ENCODE measurements at regions not wholly inside any gene's neighbourhood (a gene's known extent, or its start where the extent isn't known, plus 50 kb on each side); places are given as distances from the start of the nearest gene placed in this dataset.
A peak's percentile ranks its signal among the peaks of the same experiment; 100 is the strongest.

DNA sequence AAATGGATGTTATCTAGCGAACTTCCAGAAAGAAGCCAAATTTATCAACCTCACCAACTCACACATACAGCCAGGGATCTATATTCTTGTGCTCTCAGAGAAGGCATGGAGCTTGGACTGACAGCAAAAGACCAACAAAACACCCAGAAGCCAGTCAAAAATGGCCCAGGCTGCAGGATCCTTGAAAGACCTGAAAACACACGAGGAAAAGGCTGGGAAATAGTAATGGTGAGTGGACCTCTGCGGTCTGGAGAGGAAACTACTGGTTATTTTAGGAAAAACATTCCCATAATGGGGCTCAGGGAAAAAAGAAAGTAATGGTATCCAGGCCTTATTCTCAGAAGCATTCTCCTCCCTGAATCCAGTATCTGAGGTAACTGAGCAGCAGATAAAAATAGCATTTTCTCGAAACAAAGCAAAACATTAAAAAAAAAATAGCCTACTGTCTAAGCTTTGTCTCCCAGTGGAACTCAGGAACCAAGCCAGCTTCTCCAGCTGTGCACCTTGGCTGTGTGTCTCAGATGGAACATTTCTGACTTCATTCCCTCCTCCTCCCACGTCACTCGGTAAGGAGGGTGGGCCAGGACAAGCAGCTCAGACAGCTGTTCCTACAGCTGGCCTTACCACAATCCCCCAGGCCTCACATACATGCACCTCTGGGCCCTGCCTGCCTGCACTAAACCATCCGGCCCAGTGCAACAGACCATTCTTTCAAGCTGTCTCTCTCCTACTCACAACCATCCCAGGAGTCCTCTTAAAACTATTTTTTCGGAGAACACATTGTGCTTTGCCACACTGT, 249.9 kb downstream of the DAD1 start:
- H3K27ac Mint-ChIP-seq = no peak overlapping the region
- ATAC-seq = no peak
- H3K27me3 Mint-ChIP-seq = no peaks in the 10 kb centered on the region
- no peaks in the 10 kb centered on the region for H3K4me1 Mint-ChIP-seq
- no peak for DNase-seq
- no peak overlapping the region for H3K4me3 Mint-ChIP-seq
- no peaks in the 10 kb centered on the region for H3K9me3 Mint-ChIP-seq

DNA sequence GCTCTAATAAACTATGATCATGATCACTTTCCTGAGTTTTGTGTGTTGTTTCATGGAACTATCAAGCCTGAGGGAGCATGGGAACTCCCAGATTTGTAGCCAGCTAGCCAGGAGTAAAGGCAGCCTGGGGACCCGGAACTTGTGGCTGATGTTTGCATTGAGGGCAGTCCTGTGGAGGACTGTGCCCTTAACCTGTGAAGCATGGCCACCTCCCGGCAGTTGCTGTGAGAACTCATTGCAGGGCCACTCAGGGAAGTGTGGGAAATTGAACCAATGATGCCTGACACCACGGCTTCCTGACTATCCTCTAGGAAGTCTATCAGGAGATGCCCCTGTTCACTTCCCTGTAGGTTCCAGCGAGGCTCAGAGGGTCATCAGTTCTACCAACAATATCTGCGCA, 250.6 kb downstream of the DAD1 start:
- H3K4me3 Mint-ChIP-seq = no peak overlapping the region
- DNase-seq (no peak), ATAC-seq (no peak)
- no peaks in the 10 kb centered on the region for H3K9me3 Mint-ChIP-seq
- no peaks in the 10 kb centered on the region for H3K4me1 Mint-ChIP-seq
- H3K27ac Mint-ChIP-seq = no peak overlapping the region
- no peaks in the 10 kb centered on the region for H3K27me3 Mint-ChIP-seq

DNA sequence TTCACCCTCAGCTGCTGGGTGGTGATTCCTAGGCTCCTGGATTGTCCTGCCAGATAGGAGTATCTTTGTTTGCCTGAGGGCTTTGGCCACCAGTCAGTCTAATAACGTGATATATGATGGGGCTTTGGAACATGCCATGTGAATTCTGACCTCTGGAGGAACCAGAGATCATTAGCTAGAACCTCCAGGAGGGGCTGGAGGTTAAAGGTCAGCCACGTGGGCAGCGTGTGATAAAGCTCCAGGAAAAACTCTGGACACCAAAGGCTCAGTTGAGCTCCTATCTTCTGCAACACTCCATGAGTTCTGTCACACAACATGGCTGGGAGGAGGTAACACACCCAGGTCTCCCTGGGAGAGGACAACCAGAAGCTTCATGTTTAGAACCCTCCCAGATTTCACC, 251.1 kb downstream of the DAD1 start:
- H3K4me3 Mint-ChIP-seq = no peak overlapping the region
- ATAC-seq (no peak), DNase-seq (no peak)
- no peak overlapping the region for H3K27ac Mint-ChIP-seq
- no peaks in the 10 kb centered on the region for H3K4me1 Mint-ChIP-seq
- no peaks in the 10 kb centered on the region for H3K9me3 Mint-ChIP-seq
- H3K27me3 Mint-ChIP-seq = no peaks in the 10 kb centered on the region

DNA sequence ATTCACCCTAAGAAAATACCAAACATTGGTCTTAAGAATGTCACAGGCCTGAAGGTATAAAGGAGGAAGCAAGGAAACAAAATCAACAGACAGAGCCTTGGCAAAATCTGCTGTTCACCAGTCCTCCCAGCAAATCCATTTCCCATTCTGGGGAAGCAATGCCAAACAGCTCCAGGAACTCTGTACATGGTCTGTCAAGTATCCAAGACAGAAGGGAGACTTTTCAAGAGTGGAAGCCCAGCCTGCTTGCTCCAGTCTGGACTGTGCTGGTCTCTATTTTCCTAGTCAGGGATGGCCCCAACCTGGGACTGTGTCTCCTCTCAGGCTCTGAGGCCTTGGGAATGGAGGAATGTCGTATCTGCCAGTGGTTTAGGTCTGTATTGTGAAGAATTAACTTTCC, 251.5 kb downstream of the DAD1 start:
- Mint-ChIP-seq H3K4me3 (no peak overlapping the region), H3K27ac (no peak overlapping the region), H3K27me3 (no peaks in the 10 kb centered on the region), H3K4me1 (no peaks in the 10 kb centered on the region), H3K9me3 (no peaks in the 10 kb centered on the region)
- DNase-seq = no peak
- no peak for ATAC-seq

DNA sequence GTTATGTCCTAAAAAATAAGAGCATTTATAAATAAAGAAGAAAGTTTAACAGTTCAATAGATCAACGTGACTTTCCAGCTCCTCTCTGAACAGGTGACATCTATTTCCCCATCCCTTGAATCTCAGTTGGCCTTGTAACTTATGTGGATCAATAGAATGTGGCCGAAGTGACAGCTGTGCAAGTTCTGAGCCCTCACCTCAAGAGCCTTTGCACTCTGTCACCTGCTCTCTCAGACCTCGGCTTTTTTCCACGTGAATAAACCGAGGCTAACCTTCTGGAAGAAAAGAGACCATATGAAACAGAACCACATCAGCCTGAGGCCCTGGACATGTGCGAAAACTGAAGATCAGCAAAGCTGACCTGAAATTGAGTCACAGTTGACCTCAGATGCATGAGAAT, 253.0 kb downstream of the DAD1 start:
- H3K27me3 Mint-ChIP-seq = no peaks in the 10 kb centered on the region
- H3K4me3 Mint-ChIP-seq = no peak overlapping the region
- H3K9me3 Mint-ChIP-seq = no peaks in the 10 kb centered on the region
- H3K27ac Mint-ChIP-seq = no peak overlapping the region
- no peaks in the 10 kb centered on the region for H3K4me1 Mint-ChIP-seq
- DNase-seq = no peak
- ATAC-seq = no peak

DNA sequence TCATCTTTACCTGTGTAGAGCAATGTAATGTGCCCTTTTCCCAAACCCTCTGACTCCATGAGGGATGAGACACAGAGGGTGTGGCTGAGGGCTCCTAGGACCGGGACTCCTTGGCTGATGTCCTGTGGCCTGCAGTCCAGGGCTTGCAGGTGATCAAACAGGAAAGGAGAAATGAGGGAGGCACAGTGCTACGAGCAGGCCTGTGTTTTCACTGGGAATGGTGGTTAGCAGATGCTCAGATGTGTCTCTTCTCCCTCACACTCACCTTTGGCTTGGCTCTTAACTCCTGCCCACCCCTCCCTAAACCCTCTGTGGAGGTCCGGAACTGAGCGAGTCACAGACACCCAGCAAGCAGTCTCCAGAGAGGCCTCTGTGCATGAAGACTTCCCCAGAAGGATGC, 254.4 kb downstream of the DAD1 start:
- Mint-ChIP-seq H3K4me3 (no peak overlapping the region), H3K4me1 (no peaks in the 10 kb centered on the region), H3K9me3 (no peaks in the 10 kb centered on the region), H3K27ac (no peak overlapping the region), H3K27me3 (no peaks in the 10 kb centered on the region)
- DNase-seq = no peak
- ATAC-seq = no peak

DNA sequence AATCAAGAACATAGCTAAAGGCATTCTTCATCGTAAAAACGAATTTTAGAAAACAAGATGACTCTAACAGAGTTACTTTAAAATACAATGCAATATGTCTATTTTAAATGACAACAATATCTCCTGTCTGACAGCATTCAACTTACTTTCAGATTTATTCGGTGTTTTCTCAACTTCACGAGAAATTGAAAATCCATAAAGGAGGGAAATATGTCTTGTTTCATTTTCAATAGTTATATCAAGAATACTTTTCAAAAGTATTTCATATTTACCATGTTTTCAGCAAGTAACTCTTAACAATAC, 254.8 kb downstream of the DAD1 start:
- Mint-ChIP-seq H3K27ac (no peak overlapping the region), H3K9me3 (no peaks in the 10 kb centered on the region), H3K4me3 (no peak overlapping the region), H3K4me1 (no peaks in the 10 kb centered on the region), H3K27me3 (no peaks in the 10 kb centered on the region)
- DNase-seq (no peak), ATAC-seq (no peak)

DNA sequence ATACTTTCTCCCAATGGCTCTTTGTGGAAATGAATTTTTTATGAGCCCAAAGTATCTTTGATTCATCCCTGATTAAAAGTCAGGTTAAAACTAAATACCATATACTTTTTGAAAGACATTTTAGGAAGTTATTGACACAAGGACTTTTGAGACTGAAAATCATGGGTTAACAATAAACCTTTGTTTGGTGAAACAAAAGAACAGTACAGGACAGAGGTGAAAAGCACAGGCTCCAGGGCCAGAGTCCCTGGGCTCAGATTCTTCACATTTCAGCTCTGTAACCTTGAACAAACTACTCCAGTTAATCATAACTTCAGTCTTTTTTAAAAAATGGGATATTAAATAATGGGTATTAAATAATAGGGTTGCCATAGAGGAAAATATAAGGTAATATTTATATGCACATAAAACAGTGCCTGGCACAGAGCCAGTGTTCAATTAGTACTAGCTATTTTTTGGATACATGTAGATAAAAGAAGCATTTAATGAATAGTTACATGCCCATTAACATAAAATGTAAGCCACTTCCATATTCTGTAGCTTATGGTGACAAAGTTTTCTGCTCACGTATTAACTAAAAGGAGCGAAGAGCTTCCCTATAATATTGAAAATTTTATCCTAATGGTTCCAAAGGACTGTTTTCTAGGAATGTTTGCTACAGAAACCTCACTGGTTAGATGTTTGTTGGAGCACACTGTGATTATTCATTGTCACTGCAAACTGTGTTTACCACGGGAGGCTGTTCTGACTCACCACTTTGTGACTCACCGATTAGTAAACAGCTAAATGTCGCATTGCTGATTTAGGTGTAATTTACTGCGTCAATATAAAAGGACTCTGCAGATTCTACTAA, 255.4 kb downstream of the DAD1 start:
- DNase-seq = no peak
- Mint-ChIP-seq H3K4me1 (no peaks in the 10 kb centered on the region), H3K4me3 (no peak overlapping the region), H3K27me3 (no peaks in the 10 kb centered on the region), H3K9me3 (no peaks in the 10 kb centered on the region), H3K27ac (peak overlapping the region in 1 of 2 donors; percentile 59)
- no peak for ATAC-seq

DNA sequence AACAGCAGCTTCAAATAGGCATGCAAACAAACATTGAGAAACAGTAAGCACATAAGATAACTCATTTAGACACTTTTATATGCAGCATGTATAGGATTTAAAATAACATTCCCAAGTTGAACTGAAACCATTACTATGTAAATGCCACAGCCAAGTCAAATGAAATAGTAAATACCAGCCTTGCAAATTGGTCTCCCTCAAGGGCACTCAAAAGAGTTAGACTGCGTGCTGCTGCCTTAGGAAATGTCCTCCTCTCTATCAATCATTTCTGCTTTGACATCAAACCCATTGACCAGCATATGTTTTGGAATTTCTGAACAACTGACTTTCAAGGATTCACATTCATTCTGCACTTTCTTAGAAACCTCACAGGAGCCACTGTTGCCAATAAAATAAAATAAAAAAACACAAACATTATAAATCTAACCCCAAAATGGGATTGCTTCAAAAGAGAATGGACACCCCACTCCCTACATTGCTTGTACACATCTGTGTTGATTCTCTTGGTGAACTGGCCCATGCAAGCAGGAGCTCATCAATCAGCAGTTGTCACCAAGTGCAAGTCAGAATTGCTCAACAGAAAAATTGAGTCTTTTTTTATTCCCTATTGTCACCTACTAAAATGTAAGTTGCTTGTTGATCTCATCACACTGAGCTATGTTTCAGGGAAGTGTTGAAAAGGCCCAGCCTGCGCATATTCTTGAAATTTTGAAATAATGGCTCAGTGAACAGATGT, 256.2 kb downstream of the DAD1 start:
- ATAC-seq = no peak
- H3K9me3 Mint-ChIP-seq = no peaks in the 10 kb centered on the region
- H3K4me3 Mint-ChIP-seq = no peak overlapping the region
- H3K4me1 Mint-ChIP-seq = no peaks in the 10 kb centered on the region
- no peaks in the 10 kb centered on the region for H3K27me3 Mint-ChIP-seq
- no peak for DNase-seq
- H3K27ac Mint-ChIP-seq = no peak overlapping the region

DNA sequence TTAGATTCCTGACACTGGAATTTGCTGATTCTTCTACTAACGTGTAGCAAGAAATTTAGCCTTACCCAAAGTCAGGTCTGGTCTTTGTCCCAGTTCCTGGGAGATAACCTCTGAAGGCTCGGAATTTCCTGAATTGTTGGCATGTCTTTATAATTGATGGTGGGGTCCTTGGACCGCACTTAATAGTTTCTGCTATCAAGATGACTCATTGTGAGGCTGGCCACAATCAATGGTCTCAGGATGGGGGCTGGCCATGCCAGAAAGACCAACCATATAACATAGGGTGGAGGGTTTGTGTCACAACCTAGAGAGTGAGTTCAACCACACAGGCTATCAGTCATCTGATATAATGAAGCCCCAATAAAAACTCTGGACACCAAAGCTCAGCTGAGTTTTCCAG, 259.7 kb downstream of the DAD1 start:
- no peaks in the 10 kb centered on the region for H3K9me3 Mint-ChIP-seq
- no peak overlapping the region for H3K27ac Mint-ChIP-seq
- H3K4me3 Mint-ChIP-seq = no peak overlapping the region
- ATAC-seq = no peak
- H3K4me1 Mint-ChIP-seq = no peaks in the 10 kb centered on the region
- no peaks in the 10 kb centered on the region for H3K27me3 Mint-ChIP-seq
- DNase-seq = no peak

DNA sequence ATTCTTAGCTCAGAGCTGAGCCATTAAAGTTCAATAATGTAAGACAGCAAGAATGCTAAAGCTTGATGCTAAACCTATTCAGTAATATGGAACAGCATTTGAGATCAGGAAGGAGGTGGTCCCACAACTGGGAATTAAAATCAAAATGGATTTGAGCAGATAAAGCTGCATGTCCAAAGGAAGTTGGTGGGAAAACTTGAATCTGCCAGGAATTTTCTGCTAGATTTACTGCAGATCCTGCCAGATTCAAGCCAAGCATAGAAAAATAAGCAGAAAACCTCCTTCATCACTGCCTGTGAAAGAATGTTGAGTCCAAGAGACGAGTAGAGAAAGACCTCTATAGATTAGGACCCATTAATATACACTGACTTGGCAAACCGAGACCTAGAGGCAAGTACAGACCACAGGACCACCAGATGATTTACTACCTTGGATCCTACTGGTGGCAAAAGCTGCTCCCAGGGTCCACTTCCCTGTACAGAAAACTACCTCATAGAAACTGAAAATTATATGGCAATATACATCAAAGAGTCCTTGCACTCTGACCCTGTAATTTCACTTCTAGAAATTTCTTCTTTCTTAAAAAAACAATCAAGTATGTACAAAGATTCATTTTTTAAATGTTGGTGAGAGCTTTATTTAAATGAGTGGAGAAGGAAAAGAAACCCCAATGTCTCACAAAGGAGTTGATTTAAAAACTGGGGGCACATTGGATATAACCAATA, 263.2 kb downstream of the DAD1 start:
- Mint-ChIP-seq H3K4me1 (no peaks in the 10 kb centered on the region), H3K4me3 (no peak overlapping the region), H3K27ac (no peak overlapping the region), H3K9me3 (no peaks in the 10 kb centered on the region), H3K27me3 (no peaks in the 10 kb centered on the region)
- no peak for DNase-seq
- no peak for ATAC-seq

DNA sequence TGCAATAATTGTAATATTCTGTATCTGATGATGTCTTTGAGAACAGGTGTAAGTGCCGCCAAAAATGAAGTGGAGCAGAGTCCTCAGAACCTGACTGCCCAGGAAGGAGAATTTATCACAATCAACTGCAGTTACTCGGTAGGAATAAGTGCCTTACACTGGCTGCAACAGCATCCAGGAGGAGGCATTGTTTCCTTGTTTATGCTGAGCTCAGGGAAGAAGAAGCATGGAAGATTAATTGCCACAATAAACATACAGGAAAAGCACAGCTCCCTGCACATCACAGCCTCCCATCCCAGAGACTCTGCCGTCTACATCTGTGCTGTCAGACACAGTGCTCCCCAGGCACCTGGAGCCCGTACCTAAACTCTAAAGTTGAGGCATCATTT, 268.7 kb downstream of the DAD1 start:
- Mint-ChIP-seq H3K27ac (no peak overlapping the region), H3K4me1 (no peaks in the 10 kb centered on the region), H3K9me3 (no peaks in the 10 kb centered on the region), H3K4me3 (peak overlapping the region; percentile 39), H3K27me3 (no peaks in the 10 kb centered on the region)
- DNase-seq = no peak
- ATAC-seq = no peak

DNA sequence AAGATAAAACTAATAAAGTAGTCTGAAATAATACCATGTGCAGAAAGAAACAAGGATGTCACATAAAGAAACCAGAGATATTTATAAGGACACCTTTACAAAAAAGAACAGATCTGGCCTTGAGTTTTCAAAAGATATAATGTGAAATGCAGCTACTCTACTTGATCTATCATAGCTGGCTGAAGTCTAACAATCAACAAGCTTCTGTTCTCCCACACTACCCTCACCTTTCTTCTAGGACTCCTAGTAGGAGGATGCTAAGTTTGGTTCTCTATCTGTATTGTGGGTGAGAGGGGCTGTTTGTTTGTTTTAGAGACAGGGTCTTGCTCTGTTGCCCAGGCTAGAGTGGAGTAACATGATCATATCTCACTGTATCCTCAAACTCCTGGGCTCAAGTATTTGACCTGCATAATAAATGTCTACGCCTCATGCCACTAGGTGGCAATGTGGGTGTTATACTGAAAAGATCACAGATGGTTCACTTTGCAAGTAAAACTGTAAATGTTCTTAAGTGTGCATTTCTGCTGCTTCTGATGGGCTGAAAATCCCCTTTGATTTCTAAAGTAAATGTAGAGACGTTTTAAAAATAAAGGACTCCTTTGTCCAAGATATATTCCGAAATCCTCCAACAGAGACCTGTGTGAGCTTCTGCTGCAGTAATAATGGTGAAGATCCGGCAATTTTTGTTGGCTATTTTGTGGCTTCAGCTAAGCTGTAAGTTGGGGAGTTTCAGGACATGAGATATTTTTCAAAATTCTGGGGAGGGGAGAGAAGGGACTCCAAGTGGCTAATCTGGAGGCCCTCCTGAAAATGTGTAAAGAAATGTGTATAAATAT, 269.3 kb downstream of the DAD1 start:
- H3K4me3 Mint-ChIP-seq = peak overlapping the region; percentile 39 to 63
- DNase-seq = peak in 1 of 2 donors; percentile 8
- H3K27me3 Mint-ChIP-seq = no peaks in the 10 kb centered on the region
- no peaks in the 10 kb centered on the region for H3K9me3 Mint-ChIP-seq
- ATAC-seq = no peak
- no peaks in the 10 kb centered on the region for H3K4me1 Mint-ChIP-seq
- peak overlapping the region in 1 of 2 donors; percentile 21 for H3K27ac Mint-ChIP-seq

DNA sequence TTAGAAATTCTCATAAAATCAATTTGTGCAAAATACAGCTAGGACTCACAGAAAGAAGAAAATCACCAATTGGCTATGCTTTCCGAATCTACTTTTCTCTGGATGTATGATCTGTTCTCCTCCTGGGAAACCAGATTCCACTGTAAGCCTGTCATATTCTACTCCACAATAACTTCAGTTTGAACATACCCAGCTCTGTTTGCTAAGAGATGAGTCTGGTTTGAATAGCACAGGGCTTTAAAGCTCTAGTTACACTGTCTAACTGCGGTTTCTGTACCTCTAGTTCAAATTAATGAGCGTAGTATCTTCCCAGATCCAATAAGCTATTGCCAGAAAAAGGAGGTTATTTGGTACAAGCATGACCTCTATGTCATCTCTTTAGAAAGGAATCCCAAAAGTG, 270.1 kb downstream of the DAD1 start:
- H3K27ac Mint-ChIP-seq = no peak overlapping the region
- H3K9me3 Mint-ChIP-seq = no peaks in the 10 kb centered on the region
- ATAC-seq (no peak), DNase-seq (no peak)
- H3K4me3 Mint-ChIP-seq = no peak overlapping the region
- no peaks in the 10 kb centered on the region for H3K4me1 Mint-ChIP-seq
- H3K27me3 Mint-ChIP-seq = no peaks in the 10 kb centered on the region

DNA sequence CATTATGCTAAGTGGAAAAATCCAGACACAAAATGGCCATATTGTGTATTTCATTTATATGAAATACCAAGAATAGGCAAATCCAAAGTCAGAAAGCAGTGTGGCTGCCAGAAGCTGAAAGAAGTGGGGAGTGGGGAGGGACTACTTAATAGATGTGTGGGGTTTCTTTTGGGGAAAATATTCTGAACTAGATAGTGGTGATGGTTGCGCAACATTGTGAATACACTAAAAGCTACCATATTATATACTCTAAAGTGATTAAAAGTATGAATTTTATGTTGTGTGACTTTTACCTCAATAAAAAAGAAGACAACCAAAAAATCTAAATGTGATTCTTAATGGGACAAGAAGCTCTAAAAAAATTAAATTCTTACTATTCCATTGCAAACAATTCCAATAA, 272.6 kb downstream of the DAD1 start:
- H3K9me3 Mint-ChIP-seq = no peaks in the 10 kb centered on the region
- no peak overlapping the region for H3K27ac Mint-ChIP-seq
- no peak for ATAC-seq
- no peak overlapping the region for H3K4me3 Mint-ChIP-seq
- DNase-seq = no peak
- H3K27me3 Mint-ChIP-seq = no peaks in the 10 kb centered on the region
- no peaks in the 10 kb centered on the region for H3K4me1 Mint-ChIP-seq

Data from stimulated activated naive CD8-positive, alpha-beta T cell treated with anti-CD3 and anti-CD28 coated beads, Interleukin-15, amount 100 ng/mL, for 72 hours (primary cell).